ENCODE measurements at regions not wholly inside any gene's neighbourhood (a gene's known extent, or its start where the extent isn't known, plus 50 kb on each side); places are given as distances from the start of the nearest gene placed in this dataset.
"Not testable (repeated sequence)": the region's sequence is repeated elsewhere in the genome, so short reads cannot be mapped to it uniquely, and the experiment has no call there.

- TF ChIP-seq, protein P1, sequence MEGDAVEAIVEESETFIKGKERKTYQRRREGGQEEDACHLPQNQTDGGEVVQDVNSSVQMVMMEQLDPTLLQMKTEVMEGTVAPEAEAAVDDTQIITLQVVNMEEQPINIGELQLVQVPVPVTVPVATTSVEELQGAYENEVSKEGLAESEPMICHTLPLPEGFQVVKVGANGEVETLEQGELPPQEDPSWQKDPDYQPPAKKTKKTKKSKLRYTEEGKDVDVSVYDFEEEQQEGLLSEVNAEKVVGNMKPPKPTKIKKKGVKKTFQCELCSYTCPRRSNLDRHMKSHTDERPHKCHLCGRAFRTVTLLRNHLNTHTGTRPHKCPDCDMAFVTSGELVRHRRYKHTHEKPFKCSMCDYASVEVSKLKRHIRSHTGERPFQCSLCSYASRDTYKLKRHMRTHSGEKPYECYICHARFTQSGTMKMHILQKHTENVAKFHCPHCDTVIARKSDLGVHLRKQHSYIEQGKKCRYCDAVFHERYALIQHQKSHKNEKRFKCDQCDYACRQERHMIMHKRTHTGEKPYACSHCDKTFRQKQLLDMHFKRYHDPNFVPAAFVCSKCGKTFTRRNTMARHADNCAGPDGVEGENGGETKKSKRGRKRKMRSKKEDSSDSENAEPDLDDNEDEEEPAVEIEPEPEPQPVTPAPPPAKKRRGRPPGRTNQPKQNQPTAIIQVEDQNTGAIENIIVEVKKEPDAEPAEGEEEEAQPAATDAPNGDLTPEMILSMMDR (IDR thresholded peaks at IDR 0.05; ENCODE audit: insufficient read depth, low read depth, low read length, missing control alignments), result no peak
- no peak overlapping the region for H3K4me3 ChIP-seq (ENCODE audit: low read depth, low read length)
- DNase-seq (ENCODE audit: low read depth), result no peak
These were observed 402.4 kb downstream of the SATB2 start for GRCh38 chr2:199055336-199055735.

DNA sequence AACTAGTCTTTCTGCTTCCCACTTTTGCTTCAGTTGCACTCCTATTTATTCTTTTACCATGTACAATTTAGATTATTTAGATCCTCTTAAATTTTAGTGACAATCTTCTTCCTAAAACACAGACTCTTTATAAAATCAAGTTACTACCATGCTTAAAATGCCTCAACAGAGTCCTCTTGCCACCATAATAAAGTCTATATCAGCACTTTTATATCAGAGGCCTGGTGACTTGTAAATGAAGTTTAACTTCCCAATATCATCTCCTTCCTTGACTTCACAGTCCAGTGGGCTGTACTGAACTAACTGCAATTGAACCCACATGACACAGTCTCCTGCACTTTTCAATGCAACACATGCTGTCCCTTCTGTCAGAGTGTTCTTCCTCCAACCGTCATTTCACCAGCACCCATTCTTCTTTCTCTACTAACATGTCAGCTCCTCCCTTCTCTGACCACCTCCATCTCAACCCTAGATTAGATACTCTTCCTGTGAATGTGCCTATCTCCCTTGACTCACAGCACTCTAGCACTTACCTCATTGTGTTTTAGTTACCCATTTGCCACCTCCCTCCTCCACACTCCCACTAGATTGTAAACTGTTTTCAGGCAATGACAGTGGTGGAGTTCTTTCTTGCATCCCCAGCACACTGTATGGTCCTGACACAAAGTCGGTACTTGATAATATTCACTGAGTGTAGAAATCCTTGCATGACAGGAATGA, 414.9 kb downstream of the SATB2 start:
- H3K4me3 ChIP-seq (ENCODE audit: low read depth, low read length), result no peak overlapping the region
- TF ChIP-seq, protein P1 (IDR thresholded peaks at IDR 0.05; ENCODE audit: insufficient read depth, low read depth, low read length, missing control alignments), result no peak
- no peak for DNase-seq (ENCODE audit: low read depth)

DNA sequence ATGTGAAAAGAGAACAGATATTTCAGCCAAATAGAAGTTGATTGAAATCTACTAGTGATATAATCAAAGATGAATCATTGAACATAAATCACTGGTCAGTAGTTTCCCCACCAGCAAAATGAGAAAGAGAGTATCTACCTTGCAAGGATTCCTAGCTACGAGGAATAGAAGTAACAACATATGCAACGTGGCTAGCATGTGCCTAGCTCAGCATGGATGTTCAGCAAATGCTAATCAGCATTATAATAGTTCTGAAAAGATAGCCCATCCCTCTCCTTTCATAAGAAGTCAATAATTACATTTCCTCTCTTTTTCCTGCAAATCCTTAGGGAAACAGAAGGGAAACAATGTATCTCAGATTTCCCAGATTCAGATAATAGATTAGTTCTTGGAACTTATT, 417.2 kb downstream of the SATB2 start:
- no peak for DNase-seq (ENCODE audit: low read depth)
- no peak overlapping the region for H3K4me3 ChIP-seq (ENCODE audit: low read depth, low read length)
- TF ChIP-seq, protein P1 (IDR thresholded peaks at IDR 0.05; ENCODE audit: insufficient read depth, low read depth, low read length, missing control alignments), result no peak

DNA sequence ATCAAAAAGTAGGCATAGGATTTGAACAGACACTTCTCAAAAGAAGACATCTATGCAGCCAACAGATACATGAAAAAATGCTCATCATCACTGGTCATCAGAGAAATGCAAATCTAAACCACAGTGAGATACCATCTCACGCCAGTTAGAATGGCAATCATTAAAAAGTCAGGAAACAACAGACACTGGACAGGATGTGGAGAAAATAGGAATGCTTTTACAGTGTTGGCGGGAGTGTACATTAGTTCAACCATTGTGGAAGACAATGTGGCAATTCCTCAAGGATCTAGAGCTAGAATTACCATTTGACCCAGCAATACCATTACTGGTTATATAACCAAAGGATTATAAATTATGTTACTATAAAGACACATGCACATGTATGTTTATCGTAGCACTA, 424.0 kb downstream of the SATB2 start:
- not testable (repeated sequence) for H3K4me3 ChIP-seq (ENCODE audit: low read depth, low read length); DNase-seq (ENCODE audit: low read depth)

- H3K4me3 ChIP-seq (ENCODE audit: low read depth, low read length), result no peak overlapping the region
These were observed 432.6 kb downstream of the SATB2 start for GRCh38 chr2:199025146-199025545.

GRCh38 chr2:199024224-199024623, 433.5 kb downstream of the SATB2 start:
- TF ChIP-seq, protein P1 (IDR thresholded peaks at IDR 0.05; ENCODE audit: insufficient read depth, low read depth, low read length, missing control alignments), result no peak
- DNase-seq (ENCODE audit: low read depth), result no peak
- no peak overlapping the region for H3K4me3 ChIP-seq (ENCODE audit: low read depth, low read length)

More at GRCh38 chr2:199025146-199025545, 432.6 kb downstream of the SATB2 start:
- DNase-seq (ENCODE audit: low read depth), result no peak
- TF ChIP-seq, protein P1 (IDR thresholded peaks at IDR 0.05; ENCODE audit: insufficient read depth, low read depth, low read length, missing control alignments), result no peak

- no peak overlapping the region for H3K4me3 ChIP-seq (ENCODE audit: low read depth, low read length)
- TF ChIP-seq, protein P1 (IDR thresholded peaks at IDR 0.05; ENCODE audit: insufficient read depth, low read depth, low read length, missing control alignments), result peak; percentile 27
- peak; percentile 29 for DNase-seq (ENCODE audit: low read depth)
These were observed 437.7 kb downstream of the SATB2 start for GRCh38 chr2:199019898-199020507.

Measured in GM12865 (cell line).